NCI-H1105 treated with DMSO at 0.1 percent for 48 hours (cell line): ENCODE measurements at regions not wholly inside any gene's neighbourhood (a gene's known extent, or its start where the extent isn't known, plus 50 kb on each side); places are given as distances from the start of the nearest gene placed in this dataset.
"Not testable (repeated sequence)": the region's sequence is repeated elsewhere in the genome, so short reads cannot be mapped to it uniquely, and the experiment has no call there.

Experiments used
- DNase-seq: peaks from one replicate; lab custom pipeline; 2025; lab: John Stamatoyannopoulos, UW

- no peak for DNase-seq
Observed at GRCh38 chr2:49804111-49804510, 649.8 kb upstream of the FSHR start.

- peak; percentile 92 for DNase-seq
Observed at GRCh38 chr2:49801898-49802450, 647.7 kb upstream of the FSHR start.

- no peak for DNase-seq
Observed at GRCh38 chr2:49798570-49798969, 644.3 kb upstream of the FSHR start.

DNA sequence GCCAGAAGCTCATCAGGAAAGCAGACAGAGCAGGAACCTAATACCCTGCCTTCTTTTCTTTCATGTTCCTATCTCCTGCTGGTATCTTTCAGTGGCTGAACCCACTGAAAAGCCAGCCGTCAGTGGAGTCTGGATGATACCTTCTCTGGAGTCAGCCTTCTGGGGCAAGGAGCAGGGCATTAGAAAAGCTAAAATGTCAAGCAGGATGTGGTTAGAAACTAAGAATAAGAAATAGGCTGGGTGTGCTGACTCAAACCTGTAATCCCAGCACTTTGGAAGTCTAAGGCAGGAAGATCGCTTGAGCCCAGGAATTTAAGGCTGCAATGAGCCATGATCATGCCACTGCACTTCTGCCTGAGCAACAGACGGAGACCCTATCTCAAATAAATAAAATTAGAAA is 642.0 kb upstream of the FSHR start:
- no peak for DNase-seq

DNA sequence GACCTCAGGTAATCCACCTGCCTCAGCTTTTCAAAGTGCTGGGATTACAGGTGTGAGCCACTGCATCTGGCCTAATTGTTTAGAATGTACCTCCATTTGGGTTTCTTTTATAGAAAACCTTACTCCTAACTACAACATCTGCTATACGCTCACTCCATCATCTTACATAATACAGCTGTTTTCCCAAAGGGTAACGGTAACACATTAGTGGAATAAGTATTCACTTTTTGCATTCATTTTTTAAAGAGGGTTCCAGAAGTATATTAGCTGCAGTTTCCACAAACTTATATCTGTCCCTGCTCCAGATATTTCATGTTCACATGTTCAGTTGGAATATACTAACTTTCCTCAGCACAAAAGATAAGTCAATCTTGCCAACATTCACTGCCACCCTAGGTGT is 640.1 kb upstream of the FSHR start:
- DNase-seq: no peak

DNA sequence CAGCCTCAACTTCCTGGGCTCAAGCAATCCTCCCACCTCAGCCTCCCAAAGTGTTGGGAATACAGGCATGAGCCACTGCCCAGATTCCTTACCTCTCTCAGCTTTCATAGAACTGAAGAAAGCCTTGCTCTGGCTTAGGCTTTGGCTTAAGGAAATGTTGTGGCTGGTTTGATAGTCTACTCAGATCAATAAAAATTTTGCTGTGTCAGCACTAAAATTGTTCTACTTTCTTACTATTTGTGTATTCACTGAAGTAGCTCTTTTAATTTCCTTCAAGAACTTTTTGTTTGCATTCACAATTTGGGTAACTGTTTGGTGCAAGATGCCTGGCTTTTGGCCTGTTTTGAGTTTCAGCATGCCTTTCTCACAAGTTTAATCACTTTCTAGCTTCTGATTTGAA is 634.0 kb upstream of the FSHR start:
- no peak for DNase-seq

GRCh38 chr2:49780949-49781348 is 626.6 kb upstream of the FSHR start:
- no peak for DNase-seq

DNA sequence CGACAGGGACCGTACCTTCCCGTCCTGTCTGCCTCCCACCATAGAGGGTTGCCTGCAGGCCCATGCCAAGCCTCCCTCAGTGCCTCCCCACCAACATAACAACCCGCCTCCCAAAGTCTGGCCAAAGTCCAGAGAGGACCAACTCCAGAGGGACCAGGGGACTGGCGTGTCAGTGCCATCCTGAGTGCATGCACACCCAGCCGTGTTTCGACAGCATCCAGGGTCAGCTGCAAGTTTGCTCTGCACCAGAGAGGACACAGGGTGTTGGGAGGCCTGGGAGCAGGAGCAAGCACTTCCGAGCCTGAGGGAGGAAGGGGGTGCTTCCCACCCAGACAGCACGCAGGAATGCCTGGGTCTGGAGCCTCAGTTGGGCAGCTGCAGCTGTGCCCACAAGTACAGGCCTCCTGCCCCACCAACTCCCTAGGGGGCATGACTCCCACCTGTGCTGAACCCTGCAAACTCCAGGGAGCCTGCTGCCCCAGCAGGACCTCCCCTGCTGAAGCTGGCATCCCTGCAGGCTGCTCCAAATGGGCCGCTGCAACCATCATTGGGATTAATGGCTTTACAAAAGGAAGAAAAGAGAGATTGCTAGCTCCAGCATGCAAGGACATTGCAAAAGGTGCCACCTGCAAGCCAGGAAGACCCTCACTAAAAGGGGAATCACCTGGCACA is 618.1 kb upstream of the FSHR start:
- no peak for DNase-seq

DNA sequence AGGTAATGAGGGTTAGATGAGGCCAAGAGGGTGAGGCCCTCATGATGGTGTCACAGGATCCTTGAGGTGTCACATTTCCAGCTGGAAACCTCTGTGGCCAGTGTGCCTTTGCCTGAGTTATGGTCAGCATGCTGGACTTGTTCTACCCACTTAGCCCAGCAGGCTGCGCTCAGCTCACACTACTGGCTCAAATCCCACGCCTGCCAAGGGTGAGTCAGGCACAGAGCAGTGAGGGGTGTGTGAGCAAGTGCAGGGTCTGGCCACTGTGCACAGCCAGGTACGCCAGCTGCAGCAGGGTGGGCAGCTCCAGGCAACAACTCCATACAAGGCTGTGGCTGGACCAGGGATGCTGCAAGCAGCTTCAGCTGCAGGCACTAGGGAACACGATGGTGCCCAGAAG is 616.6 kb upstream of the FSHR start:
- DNase-seq: no peak

DNA sequence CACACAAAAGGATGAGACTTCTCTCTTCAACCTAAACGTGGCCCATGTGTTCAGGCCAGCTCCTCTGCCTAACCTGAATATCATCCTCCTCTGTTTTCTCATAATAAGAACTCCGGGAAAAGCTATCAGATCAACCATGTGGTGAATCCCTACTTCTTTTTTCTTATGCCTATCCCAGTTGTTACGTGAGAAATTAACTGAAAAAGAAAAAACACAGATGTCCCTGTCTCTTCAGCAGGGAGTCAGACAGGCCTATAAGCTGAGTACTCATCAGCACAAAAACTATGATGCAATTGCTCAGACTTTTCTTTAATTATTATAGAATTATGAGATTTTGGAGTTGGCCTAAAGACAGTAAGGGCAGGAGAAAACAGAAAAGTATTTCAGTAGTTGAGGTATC is 613.0 kb upstream of the FSHR start:
- no peak for DNase-seq

GRCh38 chr2:49755777-49756176 is 601.5 kb upstream of the FSHR start:
- no peak for DNase-seq

DNA sequence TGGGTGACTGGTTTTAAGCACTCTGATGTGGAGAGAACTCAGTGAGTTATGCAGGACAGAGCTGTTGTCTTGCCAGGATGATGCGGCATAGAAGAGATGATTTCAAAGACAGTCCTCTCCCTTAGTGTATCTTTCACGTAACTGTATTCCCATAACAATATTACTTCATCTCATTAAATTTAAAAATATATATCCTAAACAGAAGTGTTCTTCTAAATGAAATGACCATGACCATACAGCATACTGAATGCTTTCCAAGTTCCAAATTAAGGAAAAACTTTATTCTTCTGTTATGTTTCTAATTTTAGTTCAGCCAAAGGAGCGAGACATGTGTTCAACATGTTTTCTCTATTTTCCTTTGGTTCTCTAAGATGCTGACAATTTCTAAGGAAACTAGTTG is 600.1 kb upstream of the FSHR start:
- no peak for DNase-seq

GRCh38 chr2:49753344-49753985 is 599.1 kb upstream of the FSHR start:
- DNase-seq: no peak

GRCh38 chr2:49737606-49738005 is 583.3 kb upstream of the FSHR start:
- no peak for DNase-seq

DNA sequence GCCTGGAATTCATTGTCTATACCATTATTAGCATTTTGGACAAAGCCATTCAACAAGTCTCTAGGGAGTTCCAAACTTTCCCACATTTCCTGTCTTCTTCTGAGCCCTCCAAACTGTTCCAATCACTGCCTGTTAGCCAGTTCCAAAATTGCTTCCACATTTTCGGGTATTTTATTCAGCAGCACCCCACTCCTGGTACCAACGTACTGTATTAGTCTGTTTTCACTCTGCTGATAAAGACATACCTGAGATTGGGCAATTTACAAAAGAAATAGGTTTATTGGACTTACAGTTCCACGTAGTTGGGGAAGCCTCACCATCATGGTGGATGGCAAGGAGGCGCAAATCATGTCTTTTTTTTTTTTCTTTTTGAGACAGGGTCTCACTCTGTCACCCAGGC is 578.6 kb upstream of the FSHR start:
- not testable (repeated sequence) for DNase-seq

GRCh38 chr2:49719241-49719640 is 564.9 kb upstream of the FSHR start:
- DNase-seq: no peak

DNA sequence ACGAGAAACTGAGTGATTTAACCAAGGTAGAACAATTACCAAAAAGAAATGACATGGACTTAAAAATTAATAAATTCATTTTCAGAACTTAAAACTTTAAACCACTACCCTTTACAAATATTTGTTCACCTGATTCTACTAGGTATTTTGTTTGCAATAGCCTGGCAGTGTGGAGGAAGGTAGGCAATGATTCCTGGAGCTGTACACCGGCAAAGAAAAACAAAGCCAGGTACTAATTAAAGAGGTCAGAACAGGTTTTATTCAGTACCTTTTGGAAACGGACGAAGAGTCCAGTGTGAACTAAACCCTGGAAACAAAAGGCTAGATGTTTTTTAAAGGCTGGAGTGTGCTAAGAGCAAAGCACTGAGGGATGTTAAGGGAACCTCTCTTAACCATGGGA is 561.3 kb upstream of the FSHR start:
- no peak for DNase-seq

- DNase-seq: no peak
Observed at GRCh38 chr2:49714454-49714853, 560.1 kb upstream of the FSHR start.

DNA sequence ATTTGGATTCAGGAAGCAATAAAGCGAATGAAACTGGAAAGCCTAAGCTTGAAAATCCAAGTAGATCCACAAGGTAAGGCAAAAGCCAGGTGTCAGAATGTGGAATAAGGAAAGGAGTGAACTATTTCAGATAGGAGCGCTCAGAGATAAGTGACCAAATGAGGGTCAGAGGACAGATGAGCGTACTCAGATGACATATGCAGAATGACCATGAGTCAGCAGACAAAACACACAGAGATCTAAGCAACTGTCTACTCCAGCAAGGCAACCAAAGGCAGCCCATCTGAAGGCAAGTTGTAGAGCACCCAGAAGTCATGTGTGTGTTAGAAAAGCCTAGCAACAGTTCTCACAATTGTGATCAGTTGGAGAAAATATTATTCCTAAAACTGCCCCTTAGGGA is 548.4 kb upstream of the FSHR start:
- DNase-seq: no peak

GRCh38 chr2:49693961-49694360 is 539.6 kb upstream of the FSHR start:
- no peak for DNase-seq

GRCh38 chr2:49692022-49692421 is 537.7 kb upstream of the FSHR start:
- not testable (repeated sequence) for DNase-seq

DNA sequence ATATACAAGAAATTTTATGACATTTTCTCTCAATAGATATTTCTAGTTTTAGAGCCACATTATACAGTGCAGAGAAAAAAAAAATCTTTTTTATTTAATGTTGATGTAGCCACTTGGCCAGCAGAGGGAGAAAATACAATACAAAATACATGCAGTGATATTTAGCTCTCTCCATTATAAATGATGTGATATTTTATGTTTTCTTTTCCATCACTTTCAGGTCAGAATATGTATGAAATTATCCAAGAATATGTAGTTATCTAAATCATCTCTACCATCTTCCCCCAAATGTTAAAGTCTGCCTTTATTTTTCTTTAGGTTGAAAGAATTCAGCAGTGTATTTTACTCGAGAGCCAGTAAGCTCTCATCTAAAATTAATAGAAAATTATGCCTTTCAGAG is 533.6 kb upstream of the FSHR start:
- peak; percentile 61 for DNase-seq

DNA sequence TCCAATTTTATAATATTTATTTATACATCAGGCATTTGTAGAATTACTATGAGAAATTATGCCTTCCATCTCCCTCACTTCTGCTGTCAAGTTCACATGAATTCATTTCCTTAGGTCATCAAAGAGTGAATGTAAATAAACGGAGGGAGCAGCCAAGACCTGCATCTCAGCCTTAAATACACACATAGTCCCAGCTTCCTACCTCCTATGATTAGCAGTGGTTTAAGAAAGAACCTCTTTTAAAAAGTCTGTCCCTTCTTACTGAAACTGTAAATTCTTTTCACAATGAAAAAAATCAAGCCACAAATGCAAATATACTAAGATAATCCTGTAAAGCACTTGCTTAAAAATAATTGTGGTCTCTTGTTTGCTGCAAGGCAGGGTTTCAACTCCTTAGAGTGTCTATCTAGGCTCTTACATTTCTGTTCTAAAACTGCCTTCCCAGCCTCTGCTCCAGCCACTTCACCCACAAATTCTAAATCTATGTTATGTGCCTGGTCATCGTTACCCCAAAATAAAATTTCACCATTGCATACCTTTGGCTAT is 532.7 kb upstream of the FSHR start:
- DNase-seq: no peak

- DNase-seq: no peak
Observed at GRCh38 chr2:49686291-49686690, 532.0 kb upstream of the FSHR start.
